Stimulated activated CD8-positive, alpha-beta memory T cell treated with anti-CD3 and anti-CD28 coated beads, Interleukin-15, amount 100 ng/mL, for 24 hours (primary cell): ENCODE measurements at regions not wholly inside any gene's neighbourhood (a gene's known extent, or its start where the extent isn't known, plus 50 kb on each side); places are given as distances from the start of the nearest gene placed in this dataset.

ENCODE experiments used
- DNase-seq: peaks from one replicate; pipeline ENCODE4 v3.0.0-alpha.2; 2020; ENCODE audit warnings: low read depth

GRCh38 chr11:70570693-70571395 lies 172.5 kb downstream of the CTTN start:
- DNase-seq: no peak

GRCh38 chr11:70572974-70573260 lies 174.6 kb downstream of the CTTN start:
- no peak for DNase-seq

- DNase-seq: no peak
These were observed 175.4 kb downstream of the CTTN start for GRCh38 chr11:70573701-70574151.

GRCh38 chr11:70574725-70575347 lies 176.5 kb downstream of the CTTN start:
- DNase-seq: no peak

GRCh38 chr11:70575396-70576060 lies 177.2 kb downstream of the CTTN start:
- no peak for DNase-seq

GRCh38 chr11:70577258-70577603 lies 178.9 kb downstream of the CTTN start:
- no peak for DNase-seq

- no peak for DNase-seq
These were observed 179.6 kb downstream of the CTTN start for GRCh38 chr11:70577948-70578347.

GRCh38 chr11:70578371-70578770 lies 180.0 kb downstream of the CTTN start:
- DNase-seq: no peak

GRCh38 chr11:70578831-70579230 lies 180.5 kb downstream of the CTTN start:
- DNase-seq: no peak

- no peak for DNase-seq
These were observed 181.1 kb downstream of the CTTN start for GRCh38 chr11:70579316-70579955.

GRCh38 chr11:70580036-70580805 lies 181.9 kb downstream of the CTTN start:
- DNase-seq: no peak

GRCh38 chr11:70581991-70582885 lies 183.9 kb downstream of the CTTN start:
- no peak for DNase-seq

- no peak for DNase-seq
These were observed 184.7 kb downstream of the CTTN start for GRCh38 chr11:70582886-70583641.

- no peak for DNase-seq
These were observed 185.5 kb downstream of the CTTN start for GRCh38 chr11:70583781-70584218.

GRCh38 chr11:70584498-70585235 lies 186.3 kb downstream of the CTTN start:
- no peak for DNase-seq

- DNase-seq: no peak
These were observed 186.9 kb downstream of the CTTN start for GRCh38 chr11:70585236-70585545.

- DNase-seq: no peak
These were observed 188.1 kb downstream of the CTTN start for GRCh38 chr11:70586261-70587074.

- no peak for DNase-seq
These were observed 188.7 kb downstream of the CTTN start for GRCh38 chr11:70587075-70587389.

- DNase-seq: no peak
These were observed 192.1 kb downstream of the CTTN start for GRCh38 chr11:70590356-70590991.
